ENCODE measurements at regions not wholly inside any gene's neighbourhood (a gene's known extent, or its start where the extent isn't known, plus 50 kb on each side); places are given as distances from the start of the nearest gene placed in this dataset.

GRCh38 chr13:34002924-34003323, 185.0 kb downstream of the RFC3 start:
- no peak for DNase-seq

GRCh38 chr13:34003656-34004055, 185.7 kb downstream of the RFC3 start:
- DNase-seq = peak; percentile 41

DNA sequence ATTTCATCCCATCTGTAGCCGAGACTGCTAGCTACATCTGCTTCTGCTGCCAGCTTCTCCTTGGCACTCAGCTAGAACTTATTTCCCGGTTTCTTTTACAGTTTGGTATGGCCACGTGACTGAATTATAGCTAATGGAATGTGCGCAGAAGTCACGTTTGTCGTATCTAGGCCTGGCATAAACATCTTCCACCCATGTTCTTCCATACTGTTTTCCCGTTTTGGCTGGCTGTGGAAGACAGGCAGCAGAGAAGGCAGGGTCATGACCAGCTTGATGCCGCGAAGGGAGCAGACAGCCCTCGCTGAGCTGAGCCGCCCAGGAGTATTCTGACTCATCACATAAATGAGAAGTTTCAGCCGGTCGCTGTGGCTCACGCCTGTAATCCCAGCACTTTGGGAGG, 186.7 kb downstream of the RFC3 start:
- peak; percentile 90 for DNase-seq

DNA sequence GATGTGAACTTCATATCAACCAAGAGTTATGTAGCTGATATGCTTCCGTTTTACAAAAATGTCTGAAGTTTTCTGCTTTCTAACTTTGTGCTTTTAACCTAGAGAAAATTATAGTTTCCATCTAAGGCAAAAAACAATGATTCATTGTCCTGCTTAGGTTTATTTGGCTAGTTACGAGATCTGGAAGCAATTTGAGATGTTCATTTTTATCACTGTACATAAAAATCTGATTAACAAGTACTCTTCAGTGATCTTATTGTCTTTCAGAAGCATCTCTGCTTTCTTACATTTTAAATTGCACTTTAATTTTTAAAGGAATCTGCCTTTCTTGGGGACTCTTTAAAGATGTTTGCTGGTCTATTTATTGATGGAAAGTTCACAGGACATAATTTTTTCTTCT, 188.1 kb downstream of the RFC3 start:
- no peak for DNase-seq

DNA sequence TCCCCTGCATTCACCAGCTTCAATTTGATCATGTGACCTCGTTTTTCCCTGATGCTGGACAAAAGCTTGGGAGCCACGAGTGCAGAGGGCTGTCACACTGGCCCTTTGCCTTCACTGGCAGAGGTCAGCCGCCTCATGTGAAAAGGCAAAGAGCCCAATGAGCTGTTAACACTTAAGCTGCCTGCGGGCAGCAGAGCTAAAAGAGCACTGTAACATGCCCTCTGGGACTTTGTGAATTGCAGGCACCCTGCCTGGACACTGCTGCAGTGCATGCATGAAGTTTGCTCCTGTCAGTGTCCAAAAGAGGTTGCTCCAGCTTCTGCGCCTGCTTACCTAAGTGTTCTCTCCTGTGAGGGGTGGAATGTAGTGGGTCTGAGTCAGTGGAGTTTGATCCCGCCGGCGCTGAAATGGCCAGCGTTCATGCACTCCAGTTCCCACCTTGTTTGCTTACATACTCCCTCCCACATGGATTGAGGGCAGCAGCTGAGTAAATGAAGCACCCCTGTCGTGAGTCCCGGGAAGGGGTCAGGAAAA, 193.7 kb downstream of the RFC3 start:
- no peak for DNase-seq

GRCh38 chr13:34012382-34012781, 194.4 kb downstream of the RFC3 start:
- DNase-seq = no peak

- no peak for DNase-seq
These were observed 195.1 kb downstream of the RFC3 start for GRCh38 chr13:34013061-34013460.

DNA sequence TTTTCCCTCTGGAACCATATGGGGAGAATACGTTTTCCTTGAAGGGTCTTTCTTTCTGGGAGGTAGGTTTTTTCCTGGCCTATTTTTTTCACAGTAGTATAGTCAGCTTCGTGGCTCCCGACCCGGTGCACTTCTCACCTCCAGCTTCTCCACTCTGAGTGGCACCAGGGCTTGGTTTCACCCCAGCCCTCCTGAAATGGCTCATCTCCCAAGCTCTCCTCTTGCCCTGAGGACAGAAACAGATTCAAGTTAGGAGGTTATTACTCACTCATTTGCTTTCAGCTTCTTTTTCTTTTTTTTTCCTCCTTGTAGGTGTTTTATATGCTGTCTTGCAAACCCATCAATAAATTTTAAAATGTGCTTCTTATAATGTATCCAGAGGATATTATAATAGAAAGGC, 199.3 kb downstream of the RFC3 start:
- no peak for DNase-seq

GRCh38 chr13:34019870-34020269, 201.9 kb downstream of the RFC3 start:
- no peak for DNase-seq

GRCh38 chr13:34020388-34020787, 202.4 kb downstream of the RFC3 start:
- DNase-seq = no peak

GRCh38 chr13:34021619-34022018, 203.7 kb downstream of the RFC3 start:
- DNase-seq = no peak

- no peak for DNase-seq
These were observed 207.8 kb downstream of the RFC3 start for GRCh38 chr13:34025746-34026145.

GRCh38 chr13:34026308-34026707, 208.4 kb downstream of the RFC3 start:
- DNase-seq = no peak

DNA sequence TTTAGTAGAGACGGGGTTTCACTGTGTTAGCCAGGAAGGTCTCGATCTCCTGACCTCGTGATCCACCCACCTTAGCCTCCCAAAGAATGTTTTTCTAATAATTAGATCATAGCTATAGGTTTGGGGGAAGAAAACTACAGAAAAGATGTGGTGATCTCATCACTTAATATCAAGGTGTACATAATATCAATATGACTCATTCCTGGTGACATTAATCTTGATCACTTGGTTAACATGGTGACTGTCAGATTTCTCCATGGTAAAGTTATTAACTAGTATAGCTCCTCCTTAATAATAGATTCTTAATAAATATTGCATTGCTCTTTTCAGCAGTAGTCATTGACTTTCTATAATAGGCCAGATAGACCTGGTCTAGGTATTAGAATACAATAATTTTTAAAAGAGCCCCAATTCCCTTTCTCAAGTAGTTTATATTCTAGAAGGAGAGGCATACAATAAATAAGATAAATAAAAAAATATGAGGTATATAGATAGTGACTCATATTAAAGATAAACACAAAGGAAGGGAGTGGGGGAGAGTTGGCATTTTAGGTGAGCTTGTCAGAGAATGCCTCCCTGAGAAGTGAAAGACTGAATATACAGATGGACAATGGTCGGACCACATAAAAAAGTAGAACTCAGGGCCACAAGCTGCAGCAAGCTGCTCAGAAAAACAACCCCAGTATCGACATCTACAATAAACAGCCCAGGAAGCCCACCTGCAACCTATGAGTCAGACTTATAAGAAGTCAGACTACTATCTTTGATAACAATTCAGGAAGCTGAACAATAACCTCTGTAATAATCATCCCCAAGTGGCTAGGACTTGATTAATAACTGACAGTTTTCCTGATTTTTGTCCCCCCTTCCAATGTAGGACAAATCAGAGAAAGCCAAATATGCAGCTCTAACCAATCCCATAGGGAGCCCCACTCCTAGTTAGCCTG, 210.8 kb downstream of the RFC3 start:
- no peak for DNase-seq

- no peak for DNase-seq
These were observed 212.8 kb downstream of the RFC3 start for GRCh38 chr13:34030782-34031181.

- no peak for DNase-seq
These were observed 213.7 kb downstream of the RFC3 start for GRCh38 chr13:34031610-34032009.

DNA sequence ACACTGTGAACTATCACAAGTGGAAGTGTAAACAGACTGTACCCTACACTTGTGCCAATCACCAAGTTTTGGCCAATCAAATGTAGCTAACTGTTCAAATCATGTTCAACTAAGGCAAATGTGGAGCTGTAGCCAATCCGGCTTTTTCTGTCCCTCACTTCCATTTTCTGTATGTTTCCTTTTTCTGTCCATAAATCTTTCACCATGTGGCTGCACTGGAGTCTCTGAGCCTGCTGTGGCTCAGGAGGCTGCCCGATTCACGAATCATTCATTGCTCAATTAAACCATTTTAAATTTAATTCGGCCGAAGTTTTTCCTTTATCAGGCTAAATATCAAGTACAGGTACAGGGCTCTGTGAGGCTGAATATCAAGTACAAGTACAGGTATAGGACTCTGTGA, 216.5 kb downstream of the RFC3 start:
- no peak for DNase-seq

GRCh38 chr13:34035178-34035577, 217.2 kb downstream of the RFC3 start:
- DNase-seq = no peak

DNA sequence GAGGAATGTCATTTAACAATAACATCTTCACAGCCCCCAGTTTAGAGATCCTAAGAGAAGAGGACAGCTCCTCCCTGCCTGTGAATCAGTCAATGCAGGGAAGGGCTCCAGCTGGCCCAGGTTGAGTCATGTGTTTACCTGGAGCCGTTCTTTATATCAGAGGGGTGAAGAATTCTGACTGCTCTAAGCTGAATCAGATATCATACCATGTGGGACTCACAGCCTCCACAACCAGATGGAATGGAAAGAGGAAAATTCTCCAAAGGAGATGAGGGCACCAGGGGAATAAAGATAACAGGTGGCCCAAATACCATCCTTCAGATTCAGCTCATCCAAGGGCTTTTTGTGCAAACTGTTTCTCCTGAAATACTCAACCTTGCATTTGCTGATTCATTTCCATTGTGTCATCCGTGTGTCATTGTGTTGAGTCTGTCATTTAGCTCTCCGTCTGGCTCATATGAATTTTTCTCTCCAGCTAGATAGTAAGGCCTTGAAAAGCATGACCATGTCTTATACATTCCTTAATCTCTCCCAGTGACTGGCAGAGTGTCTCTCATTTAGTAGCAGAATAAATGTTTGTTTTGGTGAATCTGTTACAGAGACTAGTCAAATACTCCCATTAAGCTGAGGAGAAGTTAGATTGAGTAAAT, 217.9 kb downstream of the RFC3 start:
- no peak for DNase-seq

GRCh38 chr13:34037636-34038540, 219.9 kb downstream of the RFC3 start:
- DNase-seq = no peak

DNA sequence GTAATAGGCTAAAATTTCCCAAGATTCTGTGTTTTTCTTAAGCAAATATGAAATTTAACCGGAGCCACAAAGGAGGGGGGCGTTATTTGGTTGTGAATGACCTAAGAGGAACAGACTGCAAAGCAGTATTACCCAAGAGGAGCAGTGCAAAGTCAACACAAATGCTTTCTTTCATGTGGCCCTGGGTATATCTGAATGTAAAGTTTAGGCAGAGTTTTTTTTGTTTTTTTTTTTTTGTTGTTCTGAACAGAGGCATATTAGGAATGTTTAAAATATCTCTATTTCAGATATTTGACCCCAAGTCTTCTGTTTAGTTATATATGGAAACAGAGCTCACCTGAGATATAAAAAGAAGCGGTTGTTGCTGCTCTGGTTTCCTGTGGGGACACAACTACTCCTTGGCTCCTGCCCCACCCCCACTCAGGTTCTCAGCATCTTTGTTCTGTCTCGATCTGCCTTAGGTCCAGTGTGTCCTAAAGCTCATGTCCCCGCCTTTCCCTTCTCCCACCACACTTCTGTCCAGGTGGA, 220.7 kb downstream of the RFC3 start:
- no peak for DNase-seq

- DNase-seq = no peak
These were observed 221.7 kb downstream of the RFC3 start for GRCh38 chr13:34039678-34040077.
